ENCODE measurements at regions not wholly inside any gene's neighbourhood (a gene's known extent, or its start where the extent isn't known, plus 50 kb on each side); places are given as distances from the start of the nearest gene placed in this dataset.

DNA sequence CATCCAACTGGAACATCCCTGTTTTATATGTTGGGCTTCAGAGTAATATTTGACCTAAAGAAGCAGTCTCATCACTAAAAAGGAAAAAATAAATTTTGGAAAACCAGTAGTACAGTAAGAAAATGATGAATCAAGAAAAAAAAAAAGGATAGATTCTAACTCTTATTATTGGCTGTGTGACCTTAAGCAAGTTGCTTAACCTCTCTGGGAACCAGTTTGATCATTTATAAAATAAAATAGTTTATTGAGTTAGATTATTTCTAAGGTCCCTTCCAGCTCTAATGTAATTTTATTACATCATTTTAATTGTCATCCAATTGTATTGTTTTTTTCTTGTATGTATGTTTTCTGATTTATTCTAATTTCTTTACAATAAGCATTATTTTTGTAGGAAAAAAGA, 127.0 kb downstream of the PRELID2 start:
- TF ChIP-seq, protein P1, sequence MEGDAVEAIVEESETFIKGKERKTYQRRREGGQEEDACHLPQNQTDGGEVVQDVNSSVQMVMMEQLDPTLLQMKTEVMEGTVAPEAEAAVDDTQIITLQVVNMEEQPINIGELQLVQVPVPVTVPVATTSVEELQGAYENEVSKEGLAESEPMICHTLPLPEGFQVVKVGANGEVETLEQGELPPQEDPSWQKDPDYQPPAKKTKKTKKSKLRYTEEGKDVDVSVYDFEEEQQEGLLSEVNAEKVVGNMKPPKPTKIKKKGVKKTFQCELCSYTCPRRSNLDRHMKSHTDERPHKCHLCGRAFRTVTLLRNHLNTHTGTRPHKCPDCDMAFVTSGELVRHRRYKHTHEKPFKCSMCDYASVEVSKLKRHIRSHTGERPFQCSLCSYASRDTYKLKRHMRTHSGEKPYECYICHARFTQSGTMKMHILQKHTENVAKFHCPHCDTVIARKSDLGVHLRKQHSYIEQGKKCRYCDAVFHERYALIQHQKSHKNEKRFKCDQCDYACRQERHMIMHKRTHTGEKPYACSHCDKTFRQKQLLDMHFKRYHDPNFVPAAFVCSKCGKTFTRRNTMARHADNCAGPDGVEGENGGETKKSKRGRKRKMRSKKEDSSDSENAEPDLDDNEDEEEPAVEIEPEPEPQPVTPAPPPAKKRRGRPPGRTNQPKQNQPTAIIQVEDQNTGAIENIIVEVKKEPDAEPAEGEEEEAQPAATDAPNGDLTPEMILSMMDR (conservative IDR thresholded peaks at IDR 0.05; ENCODE audit: low read depth, low read length): no peak
- TF ChIP-seq MAZ (IDR thresholded peaks at IDR 0.05; ENCODE audit: borderline replicate concordance, low read depth, low read length) (no peak), RCOR1 (IDR thresholded peaks at IDR 0.05; ENCODE audit: insufficient replicate concordance, low read length) (no peak), MAFK (IDR thresholded peaks at IDR 0.05; ENCODE audit: low read depth, low read length) (no peak), POLR2A (IDR thresholded peaks at IDR 0.05; ENCODE audit: low read depth, low read length) (no peak), CEBPB (IDR thresholded peaks at IDR 0.05; ENCODE audit: low read depth, low read length) (no peak), RAD21 (IDR thresholded peaks at IDR 0.05; ENCODE audit: low read length) (no peak), BHLHE40 (IDR thresholded peaks at IDR 0.05; ENCODE audit: low read depth, low read length) (no peak), SMC3 (IDR thresholded peaks at IDR 0.05; ENCODE audit: low read depth, low read length) (no peak), NFE2L2 (IDR thresholded peaks at IDR 0.05; ENCODE audit: low read depth, low read length) (no peak), RFX5 (IDR thresholded peaks at IDR 0.05; ENCODE audit: low read depth, low read length) (no peak)
- TF ChIP-seq, protein P2, sequence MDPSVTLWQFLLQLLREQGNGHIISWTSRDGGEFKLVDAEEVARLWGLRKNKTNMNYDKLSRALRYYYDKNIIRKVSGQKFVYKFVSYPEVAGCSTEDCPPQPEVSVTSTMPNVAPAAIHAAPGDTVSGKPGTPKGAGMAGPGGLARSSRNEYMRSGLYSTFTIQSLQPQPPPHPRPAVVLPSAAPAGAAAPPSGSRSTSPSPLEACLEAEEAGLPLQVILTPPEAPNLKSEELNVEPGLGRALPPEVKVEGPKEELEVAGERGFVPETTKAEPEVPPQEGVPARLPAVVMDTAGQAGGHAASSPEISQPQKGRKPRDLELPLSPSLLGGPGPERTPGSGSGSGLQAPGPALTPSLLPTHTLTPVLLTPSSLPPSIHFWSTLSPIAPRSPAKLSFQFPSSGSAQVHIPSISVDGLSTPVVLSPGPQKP (IDR thresholded peaks at IDR 0.05; ENCODE audit: borderline replicate concordance, low read depth, low read length): no peak
- TF ChIP-seq, protein P3, sequence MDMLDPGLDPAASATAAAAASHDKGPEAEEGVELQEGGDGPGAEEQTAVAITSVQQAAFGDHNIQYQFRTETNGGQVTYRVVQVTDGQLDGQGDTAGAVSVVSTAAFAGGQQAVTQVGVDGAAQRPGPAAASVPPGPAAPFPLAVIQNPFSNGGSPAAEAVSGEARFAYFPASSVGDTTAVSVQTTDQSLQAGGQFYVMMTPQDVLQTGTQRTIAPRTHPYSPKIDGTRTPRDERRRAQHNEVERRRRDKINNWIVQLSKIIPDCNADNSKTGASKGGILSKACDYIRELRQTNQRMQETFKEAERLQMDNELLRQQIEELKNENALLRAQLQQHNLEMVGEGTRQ (IDR thresholded peaks at IDR 0.05; ENCODE audit: low read depth, low read length): no peak

All from IMR-90 (cell line).